ENCODE measurements at regions not wholly inside any gene's neighbourhood (a gene's known extent, or its start where the extent isn't known, plus 50 kb on each side); places are given as distances from the start of the nearest gene placed in this dataset.

- no peak for DNase-seq (ENCODE audit: low read depth in 2 of 2)
Observed at GRCh38 chr1:29381426-29381825, 145.1 kb downstream of the PTPRU start.

- DNase-seq (ENCODE audit: low read depth in 2 of 2): no peak
Observed at GRCh38 chr1:29380532-29380931, 144.2 kb downstream of the PTPRU start.

- DNase-seq (ENCODE audit: low read depth in 2 of 2): peak in 1 of 2 donors; percentile 4
Observed at GRCh38 chr1:29379443-29380073, 143.2 kb downstream of the PTPRU start.

All from stimulated activated CD4-positive, alpha-beta T cell treated with anti-CD3 and anti-CD28 coated beads, Interleukin-15, amount 100 ng/mL, for 48 hours (primary cell).